Stimulated activated CD4-positive, alpha-beta T cell treated with anti-CD3 and anti-CD28 coated beads, Interleukin-15, amount 100 ng/mL, for 48 hours (primary cell): ENCODE measurements at regions not wholly inside any gene's neighbourhood (a gene's known extent, or its start where the extent isn't known, plus 50 kb on each side); places are given as distances from the start of the nearest gene placed in this dataset.

ENCODE experiments used
- DNase-seq, 2 donors: peaks; one replicate each; pipeline ENCODE4 v3.0.0-alpha.2; 2020; ENCODE audit warnings: low read depth in 2 of 2

DNA sequence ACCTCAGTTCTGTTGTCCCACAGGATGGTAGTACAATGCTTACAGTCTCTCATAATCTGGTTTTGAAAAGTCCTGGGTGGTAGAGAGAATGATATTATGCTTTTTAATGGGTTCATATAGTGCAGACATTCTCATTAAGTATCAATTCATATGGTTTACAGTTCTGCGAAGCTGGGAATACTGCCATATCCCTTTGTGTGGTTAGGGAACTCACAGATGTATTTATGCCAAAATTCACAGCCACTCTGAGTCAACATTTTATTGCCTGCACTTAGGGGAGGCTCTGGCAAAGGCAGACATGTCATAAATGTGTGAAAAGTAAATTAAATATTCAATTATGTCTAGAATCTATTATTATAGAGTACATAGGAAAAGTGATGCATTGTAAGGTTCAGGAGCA, 808.2 kb downstream of the SUCLG1 start:
- no peak for DNase-seq

DNA sequence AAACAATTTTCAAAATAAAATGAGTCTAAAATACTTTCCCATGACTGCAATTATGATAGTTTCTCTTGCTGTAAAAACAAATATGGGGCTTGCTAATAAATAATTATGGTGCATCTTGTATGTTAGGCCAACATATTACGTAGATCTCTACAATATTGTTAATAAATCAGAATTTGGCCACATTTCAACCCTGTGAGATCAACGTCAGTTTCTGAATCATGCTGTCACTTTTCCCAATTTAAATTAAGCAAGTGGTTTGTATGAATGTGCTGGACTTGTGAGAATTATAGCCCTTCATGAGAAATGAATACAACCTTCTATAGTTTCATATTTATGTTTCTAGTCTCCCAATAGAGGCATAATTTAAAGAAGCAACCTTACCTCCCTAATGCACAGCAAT, 808.9 kb downstream of the SUCLG1 start:
- DNase-seq, result no peak

DNA sequence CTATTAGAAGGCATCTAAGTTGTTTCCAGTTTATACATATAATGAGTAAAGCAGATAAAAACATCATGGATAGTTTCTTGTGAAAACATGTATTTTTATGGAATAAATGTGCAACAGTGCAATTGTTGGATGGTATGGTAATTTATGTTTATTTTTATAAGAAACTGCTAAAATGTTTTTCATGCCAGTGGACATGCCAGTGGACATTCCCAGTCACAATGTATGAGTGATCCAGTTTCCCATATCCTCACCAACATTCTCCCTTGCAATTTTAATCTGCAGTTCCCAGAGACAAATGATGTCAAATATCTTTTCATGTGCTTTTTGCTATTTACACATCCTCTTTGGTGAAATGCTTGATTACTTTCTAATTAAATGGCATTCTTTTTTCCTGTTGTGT, 818.6 kb downstream of the SUCLG1 start:
- no peak for DNase-seq

GRCh38 chr2:83633423-83633822, 825.7 kb downstream of the SUCLG1 start:
- no peak for DNase-seq

GRCh38 chr2:83630351-83630750, 828.7 kb downstream of the SUCLG1 start:
- DNase-seq, result no peak

DNA sequence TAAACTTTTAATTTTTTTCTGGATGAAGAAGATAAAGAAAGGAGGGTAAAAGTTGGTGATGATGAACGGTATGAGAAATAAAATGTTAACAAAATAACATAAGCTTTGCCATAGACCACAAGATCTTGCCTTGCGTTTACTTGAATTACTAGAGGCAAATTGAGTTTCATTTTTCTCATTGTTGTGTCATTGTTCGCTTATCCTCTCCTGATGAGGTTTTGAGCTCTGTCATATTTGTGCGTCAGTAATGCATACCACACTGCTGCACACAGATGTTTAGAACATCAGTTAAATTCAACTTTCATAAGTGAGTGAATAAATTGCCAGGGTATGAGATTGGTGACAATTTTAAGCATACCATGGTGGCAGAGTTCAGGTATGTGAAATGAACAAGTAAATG, 843.6 kb downstream of the SUCLG1 start:
- no peak for DNase-seq

GRCh38 chr2:83613178-83613577, 845.9 kb downstream of the SUCLG1 start:
- DNase-seq, result no peak

DNA sequence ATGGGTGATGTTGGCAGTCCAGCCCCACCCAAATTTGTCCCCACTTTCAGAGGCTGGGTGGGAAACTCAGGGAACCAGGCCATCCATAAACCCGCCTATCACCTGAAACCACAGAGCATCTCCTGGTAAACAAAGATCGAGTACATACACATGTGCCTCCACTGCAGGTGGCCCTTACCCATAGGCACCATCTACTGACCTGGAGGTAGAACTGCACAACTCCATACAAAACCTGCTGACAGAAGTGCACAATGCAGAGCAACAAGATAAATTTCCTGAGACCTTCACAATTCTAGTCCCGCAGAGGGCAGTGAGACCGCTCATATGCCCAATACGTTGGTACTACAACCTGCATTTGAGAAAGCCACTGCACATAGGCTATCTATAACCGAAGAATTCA, 856.3 kb downstream of the SUCLG1 start:
- no peak for DNase-seq

DNA sequence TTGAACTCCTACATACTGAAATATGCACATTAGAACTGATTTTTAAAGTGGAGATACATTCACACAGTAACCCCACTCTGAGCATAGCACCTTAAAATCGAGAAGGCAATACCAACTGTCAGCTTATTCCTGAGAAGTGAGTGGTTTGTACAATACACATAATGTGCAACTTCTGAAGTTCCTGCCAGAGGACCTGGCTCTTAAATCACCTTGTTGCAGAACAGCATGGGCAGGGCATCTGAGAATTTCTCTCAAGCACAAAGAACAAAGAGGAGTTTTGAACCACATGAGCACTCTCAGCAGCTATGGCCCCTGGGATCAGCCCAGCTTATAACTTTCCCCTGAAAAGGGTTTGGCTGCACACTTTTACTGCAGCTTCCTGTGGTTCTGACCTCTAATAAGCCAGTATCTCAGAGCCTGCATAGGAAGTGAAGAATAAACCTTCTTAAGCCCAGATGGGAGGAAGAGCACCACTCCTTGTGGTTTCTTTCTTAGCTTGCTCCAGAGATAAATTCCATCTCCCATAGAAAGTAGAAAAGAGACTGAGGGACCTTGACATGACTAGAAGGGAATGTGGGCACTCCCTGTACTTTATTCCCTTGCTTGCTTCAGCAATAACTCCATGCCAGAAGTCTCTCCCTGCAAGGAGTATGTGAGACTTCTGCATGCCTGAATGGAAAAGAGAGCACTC, 862.3 kb downstream of the SUCLG1 start:
- DNase-seq, result no peak

DNA sequence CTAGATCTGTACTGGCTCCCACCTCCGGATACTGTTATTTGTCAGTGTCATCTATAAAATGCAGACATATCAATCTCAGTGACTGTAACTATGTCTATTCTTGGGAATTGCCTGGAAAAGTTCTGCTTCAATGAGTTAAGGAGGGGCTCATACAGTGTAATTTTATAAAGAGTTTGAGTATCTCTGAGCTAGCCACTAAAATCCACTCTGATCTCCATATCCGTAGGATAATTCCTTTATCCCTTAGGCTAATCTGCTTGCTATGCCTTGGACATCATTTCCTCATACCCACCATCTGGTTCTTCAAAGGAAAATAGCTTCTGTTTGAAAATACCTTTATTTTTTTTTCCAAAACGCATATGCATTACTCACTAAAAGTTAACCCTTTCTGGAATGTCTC, 863.2 kb downstream of the SUCLG1 start:
- DNase-seq, result no peak

DNA sequence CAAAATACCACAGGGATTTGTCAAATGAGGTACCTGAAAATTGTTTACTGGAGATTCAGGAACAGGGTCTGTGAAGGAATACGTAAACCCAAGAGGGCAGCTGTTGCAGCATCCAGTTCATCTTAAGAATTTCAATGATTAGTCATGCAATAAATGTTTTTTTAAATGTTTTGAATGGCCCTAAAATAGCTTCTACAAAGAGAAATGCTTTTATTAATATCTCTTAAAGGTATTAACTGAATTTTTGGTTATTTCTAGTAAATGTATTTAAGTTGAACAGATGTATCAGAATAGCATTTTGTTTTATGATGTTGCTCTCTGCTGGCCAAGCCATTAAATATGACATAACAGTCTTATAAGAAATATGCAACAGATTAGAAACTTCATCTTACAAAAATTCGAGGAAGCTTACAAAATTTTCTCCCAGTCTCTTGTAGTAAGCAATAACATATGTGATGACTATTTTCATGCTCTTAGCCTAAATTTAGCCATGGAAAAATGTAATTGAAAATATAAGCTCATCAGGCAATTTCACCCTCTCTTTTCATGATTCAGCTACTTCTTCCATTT, 863.9 kb downstream of the SUCLG1 start:
- DNase-seq, result no peak

DNA sequence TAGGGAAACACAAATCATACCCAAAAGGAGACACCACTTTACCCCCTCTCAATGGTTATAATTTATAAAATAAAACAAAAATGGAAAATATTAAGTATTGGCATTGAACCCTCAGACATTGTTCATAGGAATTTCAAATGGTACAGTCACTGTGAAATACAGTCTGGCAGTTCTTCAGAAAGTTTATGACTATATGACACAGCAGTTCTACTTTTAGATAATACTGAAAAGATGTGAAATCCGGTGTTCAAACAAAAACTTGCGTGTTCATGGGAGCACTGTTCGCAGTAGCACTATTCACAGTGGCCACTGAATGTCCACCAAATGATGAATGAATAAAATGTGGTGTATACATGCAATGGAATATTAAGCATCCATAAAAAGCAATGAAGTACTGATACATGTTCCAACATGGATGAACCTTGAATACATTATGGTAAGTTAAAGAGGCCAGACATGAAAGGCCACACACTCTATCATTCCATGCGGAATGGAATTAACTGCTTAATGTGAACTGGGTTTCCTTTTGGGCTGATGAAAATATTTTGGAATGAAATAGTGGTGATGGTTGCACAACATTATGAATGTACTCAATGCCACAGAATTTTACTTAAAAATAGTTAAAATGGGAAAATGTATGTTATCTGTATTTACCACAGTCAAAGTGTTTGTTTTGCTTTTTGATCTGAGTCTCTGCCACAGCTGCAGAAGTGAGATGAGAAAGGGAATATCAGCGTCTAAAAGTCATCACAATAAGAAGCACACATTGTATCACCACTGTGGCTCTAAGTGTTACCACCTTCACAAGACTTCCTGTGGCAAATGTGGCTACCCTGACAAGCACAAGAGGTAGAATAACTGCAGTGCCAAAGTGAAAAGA, 864.6 kb downstream of the SUCLG1 start:
- DNase-seq, result no peak

- DNase-seq, result no peak
Measured at GRCh38 chr2:83587309-83587708, 871.8 kb downstream of the SUCLG1 start.

- DNase-seq, result no peak
Measured at GRCh38 chr2:83585250-83585649, 873.8 kb downstream of the SUCLG1 start.

DNA sequence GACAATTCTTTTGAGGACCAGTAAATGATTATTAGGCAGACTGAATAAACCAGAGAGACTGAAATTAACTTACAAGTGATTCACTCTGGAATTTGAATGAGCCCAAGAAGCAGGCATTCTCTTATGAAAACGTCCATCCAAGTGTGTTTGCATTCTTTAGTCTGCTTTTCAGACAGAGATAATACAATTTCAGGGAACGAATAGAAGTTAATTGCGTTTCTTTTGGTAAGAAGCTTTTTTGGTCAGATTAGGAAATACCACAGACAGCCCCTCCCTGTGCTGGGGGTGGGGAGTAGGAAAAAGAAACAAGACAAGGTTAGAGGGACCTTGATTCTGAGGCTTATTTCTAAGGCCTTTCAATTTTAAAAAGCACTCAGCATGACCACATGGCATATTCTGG, 874.4 kb downstream of the SUCLG1 start:
- no peak for DNase-seq

- no peak for DNase-seq
Measured at GRCh38 chr2:83582589-83582988, 876.5 kb downstream of the SUCLG1 start.

- DNase-seq, result no peak
Measured at GRCh38 chr2:83579507-83579906, 879.6 kb downstream of the SUCLG1 start.

DNA sequence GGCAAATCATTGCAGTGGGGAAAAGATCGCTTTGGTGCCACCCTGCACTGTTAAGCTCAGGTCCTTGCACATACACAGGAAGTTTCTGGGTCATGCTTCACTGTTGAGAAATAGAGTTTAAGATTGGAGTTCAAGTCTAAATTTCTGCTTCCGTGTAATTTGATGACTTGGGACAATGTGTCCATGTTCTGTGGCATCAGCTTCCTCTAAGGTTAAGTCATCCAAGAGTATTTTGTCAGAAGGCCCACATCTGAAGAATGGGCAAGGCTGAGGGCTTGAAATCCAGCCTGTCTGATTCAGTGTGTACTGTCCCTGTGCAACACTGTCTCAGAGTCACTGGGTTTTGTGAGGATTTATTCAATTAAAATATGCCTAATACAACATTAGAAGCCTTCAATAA, 880.7 kb downstream of the SUCLG1 start:
- DNase-seq, result no peak

- DNase-seq, result no peak
Measured at GRCh38 chr2:83574614-83575013, 884.5 kb downstream of the SUCLG1 start.

DNA sequence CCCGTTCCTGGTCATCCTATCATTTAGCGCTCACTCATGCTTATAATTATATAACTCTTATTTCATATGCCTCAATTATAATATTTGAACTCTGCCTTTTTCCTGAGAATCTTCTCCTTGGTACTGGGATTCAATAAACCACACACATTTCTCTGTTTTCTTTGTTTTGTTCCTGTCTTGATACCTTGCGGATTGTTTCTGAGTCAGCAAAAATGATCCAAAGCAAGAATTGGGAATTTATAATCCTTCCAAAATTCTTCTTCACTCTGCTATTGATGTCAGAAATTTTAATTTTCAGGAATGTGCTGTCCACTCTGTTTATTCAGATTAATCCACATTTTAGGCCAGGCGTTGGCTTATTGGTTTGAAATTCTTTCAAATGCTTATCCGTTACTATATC, 886.0 kb downstream of the SUCLG1 start:
- no peak for DNase-seq

DNA sequence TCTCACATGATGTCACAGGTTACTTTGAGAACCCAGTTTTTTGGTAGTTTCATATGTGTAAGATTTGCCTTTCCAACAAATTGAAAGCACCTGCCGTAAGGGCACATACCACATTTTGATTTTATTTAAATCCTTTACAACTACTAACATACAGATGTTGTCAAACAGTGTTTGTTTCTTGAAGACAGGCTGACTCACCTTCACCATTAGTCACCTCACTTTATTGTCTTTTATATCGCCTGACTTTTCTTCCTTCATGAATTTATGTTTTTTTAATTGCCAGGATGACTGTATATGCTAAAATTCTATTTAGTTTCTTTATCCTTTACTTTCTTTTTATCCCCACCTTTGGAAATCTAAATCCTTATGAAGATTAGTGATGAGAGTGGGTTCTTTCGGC, 886.7 kb downstream of the SUCLG1 start:
- no peak for DNase-seq

DNA sequence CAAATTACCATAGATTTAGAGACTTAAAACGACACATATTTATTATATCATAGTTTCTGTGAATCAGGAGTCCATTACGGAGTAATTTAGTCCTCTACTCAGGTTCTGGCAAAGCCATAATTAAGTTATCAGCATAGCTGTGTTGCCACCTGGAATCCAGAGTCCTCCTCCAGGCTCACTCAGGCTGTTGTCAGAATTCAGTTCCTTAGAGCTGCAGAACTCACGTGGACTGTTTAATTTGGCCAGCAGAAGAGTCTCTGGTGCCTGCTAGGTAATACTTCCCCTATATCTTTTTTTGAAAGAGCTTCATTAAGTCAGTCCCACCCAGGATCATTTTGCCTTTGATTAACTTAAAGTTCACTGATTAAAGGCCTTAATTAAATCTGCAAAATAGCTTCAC, 891.5 kb downstream of the SUCLG1 start:
- DNase-seq, result no peak

DNA sequence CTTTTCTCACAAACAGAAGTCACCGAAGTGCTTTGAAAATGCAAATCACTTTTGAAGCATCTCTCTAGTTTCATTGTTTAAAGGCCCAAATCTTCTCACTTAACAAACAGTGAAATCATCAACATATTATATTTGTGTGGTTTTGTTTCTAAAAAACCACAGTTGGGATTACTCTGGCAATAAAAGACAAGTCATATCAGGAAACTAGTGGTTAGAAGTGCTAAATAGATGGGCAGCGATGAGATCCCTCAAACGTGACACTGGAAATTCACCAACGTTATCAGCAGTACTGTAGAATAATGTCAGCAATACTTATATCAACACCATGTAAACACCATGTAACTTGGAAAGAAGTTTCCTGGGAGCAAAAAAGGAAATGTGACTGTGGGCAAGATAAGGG, 893.5 kb downstream of the SUCLG1 start:
- DNase-seq, result no peak
